ENCODE measurements at regions not wholly inside any gene's neighbourhood (a gene's known extent, or its start where the extent isn't known, plus 50 kb on each side); places are given as distances from the start of the nearest gene placed in this dataset.

GRCh38 chr7:81608748-81609382 lies 161.0 kb downstream of the HGF start:
- no peak for TF ChIP-seq SUZ12 (IDR thresholded peaks at IDR 0.05; ENCODE audit: extremely low read depth, insufficient read depth, insufficient read length)
- TF ChIP-seq ZNF274 (IDR thresholded peaks at IDR 0.05; ENCODE audit: low read depth, low read length) = no peak
